Astrocyte (in vitro differentiated cells and primary cell): ENCODE measurements at regions not wholly inside any gene's neighbourhood (a gene's known extent, or its start where the extent isn't known, plus 50 kb on each side); places are given as distances from the start of the nearest gene placed in this dataset.

Source experiments
- CTCF ChIP-seq: IDR thresholded peaks from 2 replicates; pipeline ENCODE4 v1.5.1; 2011; ENCODE audit warnings: low read depth, mild to moderate bottlenecking, inconsistent platforms, low read length, moderate library complexity; ENCODE audit not compliant: insufficient read depth
- EZH2 ChIP-seq: IDR thresholded peaks from 2 replicates; pipeline ENCODE4 v1.6.1; 2012; ENCODE audit warnings: mild to moderate bottlenecking, low read length, inconsistent platforms; ENCODE audit not compliant: insufficient read depth

GRCh38 chr12:125434131-125434530, 368.9 kb downstream of the AACS start:
- no peak for TF ChIP-seq CTCF
- TF ChIP-seq EZH2: no peak
